ENCODE measurements at regions not wholly inside any gene's neighbourhood (a gene's known extent, or its start where the extent isn't known, plus 50 kb on each side); places are given as distances from the start of the nearest gene placed in this dataset.

DNA sequence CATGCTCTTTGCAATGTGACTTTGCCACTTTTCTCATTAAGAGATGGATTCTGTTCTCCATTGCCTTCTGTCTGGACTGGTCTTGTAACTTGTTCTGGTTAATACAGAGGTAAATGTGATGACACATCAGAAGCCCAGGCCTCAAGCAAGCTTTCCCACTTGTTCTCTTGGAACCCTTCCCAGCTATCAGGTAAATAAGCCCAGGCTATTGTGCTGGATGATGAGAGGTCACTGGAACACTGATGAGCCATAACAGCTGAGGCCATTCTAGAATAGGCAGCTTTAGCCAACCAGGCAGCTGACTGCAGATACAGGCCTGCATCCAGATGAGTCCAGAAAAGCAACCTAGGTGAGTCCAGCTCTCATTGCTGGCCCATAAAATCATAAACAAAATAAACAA, 1007.0 kb upstream of the ACVR2A start:
- CTCF ChIA-PET, result no interaction called here
- Histone ChIP-seq H3K4me3 (ENCODE audit: low read depth, low read length, poor library complexity, severe bottlenecking) (no peak overlapping the region), H3K36me3 (ENCODE audit: insufficient read depth, low read length, poor library complexity, severe bottlenecking) (no peaks in the 10 kb centered on the region), H3K27ac (ENCODE audit: low read depth, low read length, poor library complexity, severe bottlenecking) (no peak overlapping the region), H3K4me1 (ENCODE audit: insufficient read depth, low read length, poor library complexity, severe bottlenecking) (peaks cover 5% of the 10 kb centered on the region), H3K9me3 (ENCODE audit: low read depth, low read length, poor library complexity, severe bottlenecking) (no peaks in the 10 kb centered on the region), H3K27me3 (replicated peaks; ENCODE audit: insufficient read depth, low read depth, low read length, poor library complexity) (no peaks in the 10 kb centered on the region)
- intact Hi-C loops (cut with micrococcal nuclease; ENCODE audit: unreplicated experiment), result no loop called here
- POLR2A ChIA-PET (ENCODE audit: low non-redundant PET), result no interaction called here
- no TSS peak for BruUV-seq (replicated peaks)
- TF ChIP-seq, protein P1, sequence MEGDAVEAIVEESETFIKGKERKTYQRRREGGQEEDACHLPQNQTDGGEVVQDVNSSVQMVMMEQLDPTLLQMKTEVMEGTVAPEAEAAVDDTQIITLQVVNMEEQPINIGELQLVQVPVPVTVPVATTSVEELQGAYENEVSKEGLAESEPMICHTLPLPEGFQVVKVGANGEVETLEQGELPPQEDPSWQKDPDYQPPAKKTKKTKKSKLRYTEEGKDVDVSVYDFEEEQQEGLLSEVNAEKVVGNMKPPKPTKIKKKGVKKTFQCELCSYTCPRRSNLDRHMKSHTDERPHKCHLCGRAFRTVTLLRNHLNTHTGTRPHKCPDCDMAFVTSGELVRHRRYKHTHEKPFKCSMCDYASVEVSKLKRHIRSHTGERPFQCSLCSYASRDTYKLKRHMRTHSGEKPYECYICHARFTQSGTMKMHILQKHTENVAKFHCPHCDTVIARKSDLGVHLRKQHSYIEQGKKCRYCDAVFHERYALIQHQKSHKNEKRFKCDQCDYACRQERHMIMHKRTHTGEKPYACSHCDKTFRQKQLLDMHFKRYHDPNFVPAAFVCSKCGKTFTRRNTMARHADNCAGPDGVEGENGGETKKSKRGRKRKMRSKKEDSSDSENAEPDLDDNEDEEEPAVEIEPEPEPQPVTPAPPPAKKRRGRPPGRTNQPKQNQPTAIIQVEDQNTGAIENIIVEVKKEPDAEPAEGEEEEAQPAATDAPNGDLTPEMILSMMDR (conservative IDR thresholded peaks at IDR 0.05; ENCODE audit: low read depth, low read length), result no peak
- TF ChIP-seq EZH2 (IDR thresholded peaks at IDR 0.05; ENCODE audit: borderline replicate concordance, low read depth, low read length, poor library complexity, severe bottlenecking), result no peak
- no peak for DNase-seq (ENCODE audit: low spot score)

DNA sequence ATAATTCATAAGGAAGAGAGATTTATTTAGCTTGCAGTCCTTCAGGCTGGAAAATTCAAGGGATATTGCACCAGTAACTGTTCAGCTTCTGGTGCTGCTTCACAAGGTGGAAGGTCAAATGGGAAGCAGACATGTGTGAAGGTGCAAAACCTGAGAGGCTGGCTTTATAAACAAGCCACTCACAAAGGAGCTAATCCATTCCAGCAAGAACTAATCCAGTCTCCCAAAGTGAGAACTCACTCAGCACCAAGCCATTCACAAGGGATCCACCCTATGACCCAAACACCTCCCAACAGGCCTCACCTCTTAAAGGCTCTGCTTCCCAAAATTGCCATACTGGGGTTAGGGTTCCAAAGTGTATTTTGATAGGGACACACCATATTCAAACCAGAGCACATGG, 1018.4 kb upstream of the ACVR2A start:
- ChIA-PET POLR2A (ENCODE audit: low non-redundant PET) (interaction anchor here (0.6 kb wide), 1 partner anchor 1059 kb away, joined by 3 read pairs; no protein-coding TSS in a partner anchor), CTCF (no interaction called here)
- DNase-seq (ENCODE audit: low spot score), result no peak
- no peaks in the 10 kb centered on the region for H3K36me3 ChIP-seq (ENCODE audit: insufficient read depth, low read length, poor library complexity, severe bottlenecking)
- H3K27ac ChIP-seq (ENCODE audit: low read depth, low read length, poor library complexity, severe bottlenecking), result no peak overlapping the region
- H3K9me3 ChIP-seq (ENCODE audit: low read depth, low read length, poor library complexity, severe bottlenecking), result peaks cover 5% of the 10 kb centered on the region
- peaks cover 26% of the 10 kb centered on the region for H3K4me1 ChIP-seq (ENCODE audit: insufficient read depth, low read length, poor library complexity, severe bottlenecking)
- H3K4me3 ChIP-seq (ENCODE audit: low read depth, low read length, poor library complexity, severe bottlenecking), result no peak overlapping the region
- TF ChIP-seq, protein P1 (conservative IDR thresholded peaks at IDR 0.05; ENCODE audit: low read depth, low read length), result no peak
- TF ChIP-seq EZH2 (IDR thresholded peaks at IDR 0.05; ENCODE audit: borderline replicate concordance, low read depth, low read length, poor library complexity, severe bottlenecking), result no peak
- no peaks in the 10 kb centered on the region for H3K27me3 ChIP-seq (replicated peaks; ENCODE audit: insufficient read depth, low read depth, low read length, poor library complexity)
- no TSS peak for BruUV-seq (replicated peaks)
- intact Hi-C loops (cut with micrococcal nuclease; ENCODE audit: unreplicated experiment), result loop anchor here (10.0 kb wide), 1 partner anchor 628 kb away; no protein-coding TSS in a partner anchor

DNA sequence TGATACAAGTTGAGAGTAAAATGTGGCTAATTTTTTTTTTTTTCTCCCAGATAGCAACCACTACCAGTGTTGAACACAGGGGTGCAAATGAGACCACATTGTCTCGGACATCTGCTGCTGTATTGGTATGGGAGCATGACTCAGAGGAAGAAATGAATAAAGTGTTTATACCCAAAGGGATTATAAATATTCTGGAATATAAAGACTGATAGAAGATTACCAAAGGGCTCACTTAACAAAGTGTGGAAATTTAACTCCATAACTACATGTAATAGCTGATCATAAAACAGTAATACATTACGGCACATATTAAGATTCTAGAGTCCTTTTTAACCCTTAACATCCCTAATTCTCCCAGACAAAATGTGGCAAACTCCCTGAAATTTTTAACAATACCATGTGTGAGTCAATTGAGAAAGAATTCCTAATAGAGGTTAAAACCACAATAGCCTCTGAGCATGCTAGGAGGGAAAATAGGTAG, 1023.0 kb upstream of the ACVR2A start:
- Histone ChIP-seq H3K9me3 (ENCODE audit: low read depth, low read length, poor library complexity, severe bottlenecking) (peaks cover 5% of the 10 kb centered on the region), H3K4me1 (ENCODE audit: insufficient read depth, low read length, poor library complexity, severe bottlenecking) (peaks cover 50% of the 10 kb centered on the region), H3K27ac (ENCODE audit: low read depth, low read length, poor library complexity, severe bottlenecking) (peak overlapping the region; percentile 19), H3K4me3 (ENCODE audit: low read depth, low read length, poor library complexity, severe bottlenecking) (no peak overlapping the region), H3K27me3 (replicated peaks; ENCODE audit: insufficient read depth, low read depth, low read length, poor library complexity) (no peaks in the 10 kb centered on the region), H3K36me3 (ENCODE audit: insufficient read depth, low read length, poor library complexity, severe bottlenecking) (no peaks in the 10 kb centered on the region)
- ChIA-PET CTCF (interaction anchor here (0.7 kb wide), 1 partner anchor 26 kb away, joined by 4 read pairs; no protein-coding TSS in a partner anchor), POLR2A (ENCODE audit: low non-redundant PET) (no interaction called here)
- BruUV-seq (replicated peaks), result no TSS peak
- peak; percentile 87 for DNase-seq (ENCODE audit: low spot score)
- intact Hi-C loops (cut with micrococcal nuclease; ENCODE audit: unreplicated experiment), result loop anchor here (10.0 kb wide), 1 partner anchor 633 kb away; no protein-coding TSS in a partner anchor
- TF ChIP-seq EZH2 (IDR thresholded peaks at IDR 0.05; ENCODE audit: borderline replicate concordance, low read depth, low read length, poor library complexity, severe bottlenecking), result no peak
- TF ChIP-seq, protein P1 (conservative IDR thresholded peaks at IDR 0.05; ENCODE audit: low read depth, low read length), result peak; percentile 47; the same call in 1 of the 2 replicates
